ENCODE measurements at regions not wholly inside any gene's neighbourhood (a gene's known extent, or its start where the extent isn't known, plus 50 kb on each side); places are given as distances from the start of the nearest gene placed in this dataset.
"Not testable (repeated sequence)": the region's sequence is repeated elsewhere in the genome, so short reads cannot be mapped to it uniquely, and the experiment has no call there.

DNA sequence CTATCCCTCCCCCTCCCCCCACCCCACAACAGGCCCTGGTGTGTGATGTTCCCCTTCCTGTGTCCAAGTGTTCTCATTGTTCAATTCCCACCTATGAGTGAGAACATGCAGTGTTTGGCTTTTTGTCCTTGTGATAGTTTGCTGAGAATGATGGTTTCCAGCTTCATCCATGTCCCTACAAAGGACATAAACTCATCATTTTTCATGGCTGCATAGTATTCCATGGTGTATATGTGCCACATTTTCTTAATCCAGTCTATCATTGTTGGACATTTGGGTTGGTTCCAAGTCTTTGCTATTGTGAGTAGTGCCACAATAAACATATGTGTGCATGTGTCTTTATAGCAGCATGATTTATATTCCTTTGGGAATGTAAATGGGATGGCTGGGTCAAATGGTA is 295.1 kb downstream of the KLHL13 start:
- not testable (repeated sequence) for TF ChIP-seq MXI1, RFX5, TAF15 (IDR thresholded peaks at IDR 0.05; ENCODE audit: low read depth, low read length)
- TF ChIP-seq, protein P1, sequence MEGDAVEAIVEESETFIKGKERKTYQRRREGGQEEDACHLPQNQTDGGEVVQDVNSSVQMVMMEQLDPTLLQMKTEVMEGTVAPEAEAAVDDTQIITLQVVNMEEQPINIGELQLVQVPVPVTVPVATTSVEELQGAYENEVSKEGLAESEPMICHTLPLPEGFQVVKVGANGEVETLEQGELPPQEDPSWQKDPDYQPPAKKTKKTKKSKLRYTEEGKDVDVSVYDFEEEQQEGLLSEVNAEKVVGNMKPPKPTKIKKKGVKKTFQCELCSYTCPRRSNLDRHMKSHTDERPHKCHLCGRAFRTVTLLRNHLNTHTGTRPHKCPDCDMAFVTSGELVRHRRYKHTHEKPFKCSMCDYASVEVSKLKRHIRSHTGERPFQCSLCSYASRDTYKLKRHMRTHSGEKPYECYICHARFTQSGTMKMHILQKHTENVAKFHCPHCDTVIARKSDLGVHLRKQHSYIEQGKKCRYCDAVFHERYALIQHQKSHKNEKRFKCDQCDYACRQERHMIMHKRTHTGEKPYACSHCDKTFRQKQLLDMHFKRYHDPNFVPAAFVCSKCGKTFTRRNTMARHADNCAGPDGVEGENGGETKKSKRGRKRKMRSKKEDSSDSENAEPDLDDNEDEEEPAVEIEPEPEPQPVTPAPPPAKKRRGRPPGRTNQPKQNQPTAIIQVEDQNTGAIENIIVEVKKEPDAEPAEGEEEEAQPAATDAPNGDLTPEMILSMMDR (IDR thresholded peaks at IDR 0.05 in 2 of 3, conservative IDR thresholded peaks at IDR 0.05 in 1 of 3; ENCODE audit: insufficient read depth in 2 of 3, low read depth in 1 of 3, low read length in 3 of 3), result not testable (repeated sequence)
